ENCODE measurements at regions not wholly inside any gene's neighbourhood (a gene's known extent, or its start where the extent isn't known, plus 50 kb on each side); places are given as distances from the start of the nearest gene placed in this dataset.

- DNase-seq = no peak
Measured at GRCh38 chr5:23064710-23065109, 211.6 kb upstream of the CDH12 start.

GRCh38 chr5:23053846-23054245, 200.7 kb upstream of the CDH12 start:
- no peak for DNase-seq

- DNase-seq = peak; percentile 39
Measured at GRCh38 chr5:23042226-23042625, 189.1 kb upstream of the CDH12 start.

GRCh38 chr5:23035555-23036090, 182.5 kb upstream of the CDH12 start:
- no peak for DNase-seq

GRCh38 chr5:23033864-23034263, 180.7 kb upstream of the CDH12 start:
- DNase-seq = no peak

GRCh38 chr5:23029290-23029689, 176.1 kb upstream of the CDH12 start:
- no peak for DNase-seq

- no peak for DNase-seq
Measured at GRCh38 chr5:23028445-23029021, 175.4 kb upstream of the CDH12 start.

- DNase-seq = no peak
Measured at GRCh38 chr5:23027830-23028229, 174.7 kb upstream of the CDH12 start.

- no peak for DNase-seq
Measured at GRCh38 chr5:23027331-23027730, 174.2 kb upstream of the CDH12 start.

GRCh38 chr5:23026252-23027170, 173.4 kb upstream of the CDH12 start:
- no peak for DNase-seq

- no peak for DNase-seq
Measured at GRCh38 chr5:23025629-23026233, 172.6 kb upstream of the CDH12 start.

- DNase-seq = peak; percentile 4
Measured at GRCh38 chr5:23024470-23024869, 171.3 kb upstream of the CDH12 start.

- peak; percentile 2 for DNase-seq
Measured at GRCh38 chr5:23014825-23015224, 161.7 kb upstream of the CDH12 start.

- peak; percentile 58 for DNase-seq
Measured at GRCh38 chr5:23014266-23014665, 161.1 kb upstream of the CDH12 start.

GRCh38 chr5:23013395-23013998, 160.4 kb upstream of the CDH12 start:
- DNase-seq = peak; percentile 27

- DNase-seq = peak; percentile 29
Measured at GRCh38 chr5:23012842-23013241, 159.7 kb upstream of the CDH12 start.

GRCh38 chr5:23007762-23008161, 154.6 kb upstream of the CDH12 start:
- no peak for DNase-seq

GRCh38 chr5:23007236-23007635, 154.1 kb upstream of the CDH12 start:
- DNase-seq = no peak

- no peak for DNase-seq
Measured at GRCh38 chr5:23001120-23001519, 148.0 kb upstream of the CDH12 start.

GRCh38 chr5:22998774-22999173, 145.6 kb upstream of the CDH12 start:
- no peak for DNase-seq

GRCh38 chr5:22998362-22998761, 145.2 kb upstream of the CDH12 start:
- no peak for DNase-seq

- DNase-seq = no peak
Measured at GRCh38 chr5:22988937-22989336, 135.8 kb upstream of the CDH12 start.

- no peak for DNase-seq
Measured at GRCh38 chr5:22986281-22986680, 133.1 kb upstream of the CDH12 start.
